Natural killer cell (primary cell): ENCODE measurements at regions not wholly inside any gene's neighbourhood (a gene's known extent, or its start where the extent isn't known, plus 50 kb on each side); places are given as distances from the start of the nearest gene placed in this dataset.

ENCODE experiments used
- ATAC-seq, 3 donors: fragments of 150-1000 bp in 2 of 3; fragments of 200-7000 bp in 1 of 3; cut with Tn5 transposase; 1 replicate in 1 of 3; 2 replicates in 2 of 3; pipeline ENCODE4 v1.10.0; 2021; ENCODE audit warnings: mild to moderate bottlenecking in 2 of 3, moderate library complexity in 2 of 3
- DNase-seq, 2 donors: peaks; one replicate each; pipeline versions ENCODE4 v3.0.0 to v3.0.0-alpha.2; 2013 to 2021; ENCODE audit warnings: mixed read lengths in 1 of 2
- H3K27ac ChIP-seq: one replicate; pipeline ENCODE4 v1.5.1; 2013; ENCODE audit warnings: mild to moderate bottlenecking, low read length
- H3K27me3 ChIP-seq: one replicate; pipeline ENCODE4 v1.6.1; 2013; ENCODE audit warnings: low read length; ENCODE audit not compliant: control insufficient read depth, insufficient read depth
- H3K36me3 ChIP-seq: one replicate; pipeline ENCODE4 v1.6.1; 2013; ENCODE audit warnings: low read length; ENCODE audit not compliant: control insufficient read depth, insufficient read depth
- H3K4me1 ChIP-seq: one replicate; pipeline ENCODE4 v1.6.1; 2013; ENCODE audit warnings: low read length; ENCODE audit not compliant: control insufficient read depth, insufficient read depth
- H3K4me3 ChIP-seq: one replicate; pipeline ENCODE4 v1.5.1; 2013; ENCODE audit warnings: low read length
- H3K9me3 ChIP-seq: one replicate; pipeline ENCODE4 v1.6.1; 2013; ENCODE audit warnings: low read length; ENCODE audit not compliant: control insufficient read depth, insufficient read depth
- H3K27ac Mint-ChIP-seq, 2 donors: one replicate each; pipeline ENCODE4 v1.8.0; 2022; ENCODE audit warnings: mild to moderate bottlenecking in 2 of 2, mixed read lengths in 2 of 2, moderate library complexity in 1 of 2
- H3K27me3 Mint-ChIP-seq, 2 donors: one replicate each; pipeline ENCODE4 v1.8.0; 2022; ENCODE audit warnings: low read depth in 2 of 2, mixed read lengths in 2 of 2
- H3K36me3 Mint-ChIP-seq: one replicate; pipeline ENCODE4 v1.8.0; 2022; ENCODE audit warnings: mixed read lengths
- H3K4me1 Mint-ChIP-seq, 2 donors: one replicate each; pipeline ENCODE4 v1.8.0; 2022; ENCODE audit warnings: mixed read lengths in 2 of 2
- H3K4me3 Mint-ChIP-seq: one replicate; pipeline ENCODE4 v1.8.0; 2022; ENCODE audit warnings: mild to moderate bottlenecking, moderate library complexity, mixed read lengths
- H3K9me3 Mint-ChIP-seq, 2 donors: one replicate each; pipeline ENCODE4 v1.8.0; 2022; ENCODE audit warnings: mixed read lengths in 2 of 2
- WGBS: methylation state at CpG from one replicate; pipeline ENCODE4 v1.1.7; 2013; ENCODE audit warnings: missing lambda C conversion rate; ENCODE audit not compliant: insufficient coverage; 5-methylcytosine and 5-hydroxymethylcytosine counted together
- intact Hi-C: fragments of 100-400 bp; cut with micrococcal nuclease; formaldehyde crosslinking; loops from one replicate; pipeline ENCODE4 v1.14.2; 2022
- TF ChIP-seq, protein P1 (sequence below): fragments of 200-600 bp; IDR thresholded peaks from one replicate; pipeline ENCODE4 v1.8.0; 2022; ENCODE audit warnings: antibody characterized with exemption

- no peaks in the 10 kb centered on the region for H3K36me3 Mint-ChIP-seq
- Histone ChIP-seq H3K27me3 (no peaks in the 10 kb centered on the region), H3K9me3 (no peaks in the 10 kb centered on the region), H3K4me1 (no peaks in the 10 kb centered on the region), H3K4me3 (no peak overlapping the region), H3K36me3 (no peaks in the 10 kb centered on the region), H3K27ac (no peak overlapping the region)
- no peak overlapping the region for H3K4me3 Mint-ChIP-seq
- no peaks in the 10 kb centered on the region for H3K4me1 Mint-ChIP-seq
- H3K27ac Mint-ChIP-seq = no peak overlapping the region
- H3K9me3 Mint-ChIP-seq = peaks cover 0 to 2% of the 10 kb centered on the region in 2 donors
- intact Hi-C loops = no loop called here
- H3K27me3 Mint-ChIP-seq = no peaks in the 10 kb centered on the region
- DNase-seq = no peak
- TF ChIP-seq, protein P1, sequence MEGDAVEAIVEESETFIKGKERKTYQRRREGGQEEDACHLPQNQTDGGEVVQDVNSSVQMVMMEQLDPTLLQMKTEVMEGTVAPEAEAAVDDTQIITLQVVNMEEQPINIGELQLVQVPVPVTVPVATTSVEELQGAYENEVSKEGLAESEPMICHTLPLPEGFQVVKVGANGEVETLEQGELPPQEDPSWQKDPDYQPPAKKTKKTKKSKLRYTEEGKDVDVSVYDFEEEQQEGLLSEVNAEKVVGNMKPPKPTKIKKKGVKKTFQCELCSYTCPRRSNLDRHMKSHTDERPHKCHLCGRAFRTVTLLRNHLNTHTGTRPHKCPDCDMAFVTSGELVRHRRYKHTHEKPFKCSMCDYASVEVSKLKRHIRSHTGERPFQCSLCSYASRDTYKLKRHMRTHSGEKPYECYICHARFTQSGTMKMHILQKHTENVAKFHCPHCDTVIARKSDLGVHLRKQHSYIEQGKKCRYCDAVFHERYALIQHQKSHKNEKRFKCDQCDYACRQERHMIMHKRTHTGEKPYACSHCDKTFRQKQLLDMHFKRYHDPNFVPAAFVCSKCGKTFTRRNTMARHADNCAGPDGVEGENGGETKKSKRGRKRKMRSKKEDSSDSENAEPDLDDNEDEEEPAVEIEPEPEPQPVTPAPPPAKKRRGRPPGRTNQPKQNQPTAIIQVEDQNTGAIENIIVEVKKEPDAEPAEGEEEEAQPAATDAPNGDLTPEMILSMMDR = no peak
- ATAC-seq = no peak
- WGBS = 100% methylated on average over 1 of the region's 2 CpGs
Measured at GRCh38 chr2:59733567-59733930, 819.9 kb downstream of the BCL11A start.

DNA sequence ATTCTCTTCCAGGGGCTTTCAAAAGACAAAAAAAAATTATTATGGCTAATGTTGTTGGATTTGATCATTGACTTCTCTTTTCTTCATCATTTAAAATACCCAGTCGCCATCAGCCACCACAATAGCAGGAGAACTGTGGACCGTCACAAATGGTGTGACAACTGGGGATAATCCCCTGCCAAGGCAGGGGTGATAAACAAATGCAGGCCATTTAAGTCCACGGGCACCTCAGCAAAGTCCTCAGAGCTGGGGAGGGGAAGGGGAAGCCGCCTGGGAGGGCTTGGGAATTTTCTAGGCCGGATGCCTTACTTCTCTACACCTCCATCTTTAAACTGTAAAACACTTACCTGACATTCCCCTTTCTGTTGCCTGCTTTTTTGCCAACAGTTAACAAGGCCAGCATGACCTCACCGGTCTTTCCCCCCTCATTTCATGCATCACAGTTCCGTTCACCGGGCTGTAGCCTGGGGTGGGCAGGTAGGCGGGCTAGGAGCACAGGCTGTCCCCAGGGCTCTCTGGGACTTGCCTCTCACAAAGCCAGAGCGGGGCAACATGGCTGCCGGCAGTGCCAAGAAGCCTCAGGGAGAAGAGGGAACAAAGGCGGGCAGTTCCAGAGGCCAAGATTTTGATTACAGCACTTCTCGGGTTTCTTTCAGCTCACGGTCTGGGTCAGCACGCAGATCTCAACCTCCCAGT is 820.4 kb downstream of the BCL11A start:
- Histone ChIP-seq H3K4me3 (no peak overlapping the region), H3K27ac (no peak overlapping the region), H3K9me3 (no peaks in the 10 kb centered on the region), H3K36me3 (no peaks in the 10 kb centered on the region), H3K4me1 (no peaks in the 10 kb centered on the region), H3K27me3 (no peaks in the 10 kb centered on the region)
- intact Hi-C loops = no loop called here
- no peak for DNase-seq
- H3K4me1 Mint-ChIP-seq = no peaks in the 10 kb centered on the region
- H3K4me3 Mint-ChIP-seq = no peak overlapping the region
- no peak overlapping the region for H3K27ac Mint-ChIP-seq
- peaks cover 0 to 2% of the 10 kb centered on the region in 2 donors for H3K9me3 Mint-ChIP-seq
- H3K36me3 Mint-ChIP-seq = no peaks in the 10 kb centered on the region
- 89% methylated on average over 14 of the region's 15 CpGs for WGBS
- no peak for ATAC-seq
- H3K27me3 Mint-ChIP-seq = no peaks in the 10 kb centered on the region
- TF ChIP-seq, protein P1 = no peak

- Histone ChIP-seq H3K9me3 (no peaks in the 10 kb centered on the region), H3K36me3 (no peaks in the 10 kb centered on the region), H3K4me1 (no peaks in the 10 kb centered on the region), H3K27me3 (no peaks in the 10 kb centered on the region), H3K27ac (no peak overlapping the region), H3K4me3 (no peak overlapping the region)
- no peaks in the 10 kb centered on the region for H3K4me1 Mint-ChIP-seq
- ATAC-seq (no peak), DNase-seq (no peak)
- no peak overlapping the region for H3K4me3 Mint-ChIP-seq
- WGBS = no CpG with 5 or more reads among the region's 2 CpGs
- TF ChIP-seq, protein P1 = no peak
- no peak overlapping the region for H3K27ac Mint-ChIP-seq
- H3K27me3 Mint-ChIP-seq = peaks cover 0 to 2% of the 10 kb centered on the region in 2 donors
- intact Hi-C loops = no loop called here
- peaks cover 3 to 5% of the 10 kb centered on the region in 2 donors for H3K9me3 Mint-ChIP-seq
- no peaks in the 10 kb centered on the region for H3K36me3 Mint-ChIP-seq
Measured at GRCh38 chr2:59727121-59727590, 826.3 kb downstream of the BCL11A start.
